ENCODE measurements at regions not wholly inside any gene's neighbourhood (a gene's known extent, or its start where the extent isn't known, plus 50 kb on each side); places are given as distances from the start of the nearest gene placed in this dataset.

- H3K4me3 Mint-ChIP-seq (ENCODE audit: unreplicated experiment): no peak overlapping the region
- no peak for DNase-seq
- no peaks in the 10 kb centered on the region for H3K27me3 Mint-ChIP-seq (ENCODE audit: unreplicated experiment)
- no peaks in the 10 kb centered on the region for H3K9me3 Mint-ChIP-seq (ENCODE audit: unreplicated experiment)
- no peaks in the 10 kb centered on the region for H3K4me1 Mint-ChIP-seq (ENCODE audit: low read depth, unreplicated experiment)
- H3K36me3 Mint-ChIP-seq (ENCODE audit: unreplicated experiment): no peaks in the 10 kb centered on the region
- no peak for TF ChIP-seq CTCF (IDR thresholded peaks at IDR 0.05; ENCODE audit: partially characterized antibody, unreplicated experiment)
- no peak overlapping the region for H3K27ac Mint-ChIP-seq (ENCODE audit: unreplicated experiment)
These were observed 103.7 kb downstream of the PMP22 start for GRCh38 chr17:15161395-15161794.

GRCh38 chr17:15157051-15157450, 108.1 kb downstream of the PMP22 start:
- no peaks in the 10 kb centered on the region for H3K9me3 Mint-ChIP-seq (ENCODE audit: unreplicated experiment)
- H3K27ac Mint-ChIP-seq (ENCODE audit: unreplicated experiment): no peak overlapping the region
- no peak overlapping the region for H3K4me3 Mint-ChIP-seq (ENCODE audit: unreplicated experiment)
- no peaks in the 10 kb centered on the region for H3K27me3 Mint-ChIP-seq (ENCODE audit: unreplicated experiment)
- TF ChIP-seq CTCF (IDR thresholded peaks at IDR 0.05; ENCODE audit: partially characterized antibody, unreplicated experiment): no peak
- no peak for DNase-seq
- peaks cover 5% of the 10 kb centered on the region for H3K36me3 Mint-ChIP-seq (ENCODE audit: unreplicated experiment)
- H3K4me1 Mint-ChIP-seq (ENCODE audit: low read depth, unreplicated experiment): no peaks in the 10 kb centered on the region

GRCh38 chr17:15154618-15155017, 110.5 kb downstream of the PMP22 start:
- H3K27ac Mint-ChIP-seq (ENCODE audit: unreplicated experiment): no peak overlapping the region
- H3K27me3 Mint-ChIP-seq (ENCODE audit: unreplicated experiment): no peaks in the 10 kb centered on the region

DNA sequence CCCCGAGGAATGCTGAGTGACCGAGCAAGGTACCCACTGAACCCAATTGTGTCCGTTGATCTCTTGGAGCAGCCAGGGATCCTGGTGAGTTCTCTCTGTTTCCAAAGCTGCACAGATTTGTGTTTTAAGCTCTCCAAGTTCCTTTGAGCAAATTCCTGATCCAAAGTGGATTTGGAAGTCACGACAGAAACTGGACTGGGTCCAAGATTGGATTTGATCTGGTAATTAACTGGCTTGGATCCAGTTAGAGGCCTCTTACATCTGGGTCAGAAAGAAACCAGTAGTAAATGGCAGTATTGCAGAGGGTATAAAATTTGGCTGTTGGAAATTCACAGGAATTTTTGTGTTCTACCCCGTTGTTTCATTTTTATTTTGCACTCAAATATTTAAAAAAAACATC, 119.5 kb downstream of the PMP22 start:
- Mint-ChIP-seq H3K4me1 (ENCODE audit: low read depth, unreplicated experiment) (no peaks in the 10 kb centered on the region), H3K27me3 (ENCODE audit: unreplicated experiment) (peaks cover 2% of the 10 kb centered on the region), H3K27ac (ENCODE audit: unreplicated experiment) (no peak overlapping the region), H3K36me3 (ENCODE audit: unreplicated experiment) (peaks cover 6% of the 10 kb centered on the region), H3K4me3 (ENCODE audit: unreplicated experiment) (no peak overlapping the region), H3K9me3 (ENCODE audit: unreplicated experiment) (peaks cover 4% of the 10 kb centered on the region)
- no peak for TF ChIP-seq CTCF (IDR thresholded peaks at IDR 0.05; ENCODE audit: partially characterized antibody, unreplicated experiment)
- DNase-seq: no peak

More at GRCh38 chr17:15154618-15155017, 110.5 kb downstream of the PMP22 start:
- no peak for TF ChIP-seq CTCF (IDR thresholded peaks at IDR 0.05; ENCODE audit: partially characterized antibody, unreplicated experiment)
- no peak for DNase-seq
- Mint-ChIP-seq H3K9me3 (ENCODE audit: unreplicated experiment) (no peaks in the 10 kb centered on the region), H3K36me3 (ENCODE audit: unreplicated experiment) (peaks cover 5% of the 10 kb centered on the region), H3K4me1 (ENCODE audit: low read depth, unreplicated experiment) (no peaks in the 10 kb centered on the region), H3K4me3 (ENCODE audit: unreplicated experiment) (no peak overlapping the region)

- no peaks in the 10 kb centered on the region for H3K4me1 Mint-ChIP-seq (ENCODE audit: low read depth, unreplicated experiment)
- H3K36me3 Mint-ChIP-seq (ENCODE audit: unreplicated experiment): peaks cover 6% of the 10 kb centered on the region
- no peak for DNase-seq
- peaks cover 4% of the 10 kb centered on the region for H3K9me3 Mint-ChIP-seq (ENCODE audit: unreplicated experiment)
- no peak overlapping the region for H3K27ac Mint-ChIP-seq (ENCODE audit: unreplicated experiment)
- no peak for TF ChIP-seq CTCF (IDR thresholded peaks at IDR 0.05; ENCODE audit: partially characterized antibody, unreplicated experiment)
- H3K27me3 Mint-ChIP-seq (ENCODE audit: unreplicated experiment): peaks cover 2% of the 10 kb centered on the region
- H3K4me3 Mint-ChIP-seq (ENCODE audit: unreplicated experiment): no peak overlapping the region
These were observed 121.6 kb downstream of the PMP22 start for GRCh38 chr17:15143524-15143923.

All from glutamatergic neuron (in vitro differentiated cells).